ENCODE measurements at regions not wholly inside any gene's neighbourhood (a gene's known extent, or its start where the extent isn't known, plus 50 kb on each side); places are given as distances from the start of the nearest gene placed in this dataset.

GRCh38 chr11:15737320-15737719 is 619.0 kb downstream of the SOX6 start:
- H3K4me1 ChIP-seq = no peaks in the 10 kb centered on the region
- no peak for DNase-seq
- H3K4me3 ChIP-seq = no peak overlapping the region
- intact Hi-C loops (cut with DNase I) = no loop called here
- H3K27ac ChIP-seq = no peak overlapping the region
- no peaks in the 10 kb centered on the region for H3K9me3 ChIP-seq
- TF ChIP-seq, protein P1, sequence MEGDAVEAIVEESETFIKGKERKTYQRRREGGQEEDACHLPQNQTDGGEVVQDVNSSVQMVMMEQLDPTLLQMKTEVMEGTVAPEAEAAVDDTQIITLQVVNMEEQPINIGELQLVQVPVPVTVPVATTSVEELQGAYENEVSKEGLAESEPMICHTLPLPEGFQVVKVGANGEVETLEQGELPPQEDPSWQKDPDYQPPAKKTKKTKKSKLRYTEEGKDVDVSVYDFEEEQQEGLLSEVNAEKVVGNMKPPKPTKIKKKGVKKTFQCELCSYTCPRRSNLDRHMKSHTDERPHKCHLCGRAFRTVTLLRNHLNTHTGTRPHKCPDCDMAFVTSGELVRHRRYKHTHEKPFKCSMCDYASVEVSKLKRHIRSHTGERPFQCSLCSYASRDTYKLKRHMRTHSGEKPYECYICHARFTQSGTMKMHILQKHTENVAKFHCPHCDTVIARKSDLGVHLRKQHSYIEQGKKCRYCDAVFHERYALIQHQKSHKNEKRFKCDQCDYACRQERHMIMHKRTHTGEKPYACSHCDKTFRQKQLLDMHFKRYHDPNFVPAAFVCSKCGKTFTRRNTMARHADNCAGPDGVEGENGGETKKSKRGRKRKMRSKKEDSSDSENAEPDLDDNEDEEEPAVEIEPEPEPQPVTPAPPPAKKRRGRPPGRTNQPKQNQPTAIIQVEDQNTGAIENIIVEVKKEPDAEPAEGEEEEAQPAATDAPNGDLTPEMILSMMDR (IDR thresholded peaks at IDR 0.05) = no peak
- no peak for TF ChIP-seq POLR2A (IDR thresholded peaks at IDR 0.05)
- peaks cover 0 to 16% (median 0%) of the 10 kb centered on the region in 4 donors for H3K27me3 ChIP-seq
- no peaks in the 10 kb centered on the region for H3K36me3 ChIP-seq

DNA sequence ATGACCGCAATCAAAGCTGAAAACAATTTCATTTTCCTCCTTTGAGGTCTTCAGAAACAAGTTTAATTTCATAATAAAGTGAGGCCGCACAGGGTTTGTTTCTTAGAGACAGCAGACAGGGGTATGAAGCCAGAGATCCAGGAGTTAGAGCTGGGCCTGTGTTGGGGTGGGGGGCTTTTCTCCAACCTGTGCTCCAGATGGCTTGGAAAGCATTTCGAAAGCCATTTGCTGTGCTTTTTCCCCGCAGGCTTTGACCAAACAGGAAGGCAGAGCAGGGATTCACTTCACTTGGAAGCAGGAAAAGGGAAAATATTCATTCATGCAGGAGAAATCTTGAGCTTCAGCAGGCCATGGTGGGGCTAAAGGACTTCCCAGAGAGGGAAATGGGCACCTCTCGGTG is 617.4 kb downstream of the SOX6 start:
- no peak for DNase-seq

DNA sequence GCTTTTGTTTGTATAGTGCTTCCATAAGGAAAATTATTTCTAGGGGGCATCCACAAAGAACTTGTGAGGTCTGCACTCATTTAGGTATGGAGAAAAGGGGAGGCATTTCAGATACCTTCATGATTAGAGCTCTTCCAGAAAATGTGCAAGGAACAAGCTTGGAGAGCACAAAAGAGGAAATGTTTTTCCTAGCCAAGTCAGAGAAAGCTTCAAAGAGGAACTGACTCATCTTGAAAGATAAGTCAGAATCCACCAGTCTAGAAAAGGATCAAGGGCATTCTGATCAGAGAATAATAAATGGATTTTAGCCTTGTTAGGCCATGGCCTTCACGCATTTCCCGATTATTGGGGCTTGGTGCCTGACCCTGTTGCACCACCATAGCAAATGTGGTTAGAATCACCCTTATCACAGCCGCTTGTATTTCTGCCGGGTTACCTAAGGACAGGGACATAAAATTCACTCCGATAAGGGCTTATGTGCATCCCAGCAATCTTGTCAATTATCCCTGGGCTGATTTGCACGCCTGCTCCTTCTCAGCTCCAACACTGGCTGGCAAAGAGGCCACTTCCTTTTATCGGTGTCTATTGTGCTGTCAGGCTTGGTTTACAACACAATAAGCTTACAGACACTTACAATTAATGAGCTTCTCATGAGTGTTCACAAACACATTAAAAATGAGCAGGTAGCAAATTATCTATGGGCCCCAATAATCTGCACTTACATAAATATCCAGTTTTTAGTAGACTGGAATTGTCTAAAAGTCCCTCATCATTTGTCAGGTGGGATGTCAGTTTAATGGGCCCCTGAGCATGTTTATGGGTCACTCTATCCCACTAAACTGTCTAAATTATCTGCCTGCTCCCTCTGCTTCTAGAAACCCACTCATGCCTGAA is 613.5 kb downstream of the SOX6 start:
- H3K27ac ChIP-seq = no peak overlapping the region
- intact Hi-C loops (cut with DNase I) = no loop called here
- TF ChIP-seq POLR2A (IDR thresholded peaks at IDR 0.05) = no peak
- TF ChIP-seq, protein P1 (IDR thresholded peaks at IDR 0.05) = no peak
- H3K4me3 ChIP-seq = no peak overlapping the region
- no peaks in the 10 kb centered on the region for H3K36me3 ChIP-seq
- WGBS, 2 donors = 62 to 65% methylated on average over 7 of the region's 7 CpGs
- DNase-seq = no peak
- H3K9me3 ChIP-seq = no peaks in the 10 kb centered on the region
- H3K27me3 ChIP-seq = peaks cover 0 to 15% (median 0%) of the 10 kb centered on the region in 4 donors
- no peaks in the 10 kb centered on the region for H3K4me1 ChIP-seq

More for the DNA sequence above, 617.4 kb downstream of the SOX6 start:
- H3K4me1 ChIP-seq = no peaks in the 10 kb centered on the region
- 76 to 83% methylated on average over 4 of the region's 5 CpGs for WGBS, 2 donors
- no peaks in the 10 kb centered on the region for H3K36me3 ChIP-seq
- H3K27me3 ChIP-seq = peaks cover 0 to 16% (median 0%) of the 10 kb centered on the region in 4 donors
- no peak overlapping the region for H3K4me3 ChIP-seq
- no peak for TF ChIP-seq POLR2A (IDR thresholded peaks at IDR 0.05)
- TF ChIP-seq, protein P1 (IDR thresholded peaks at IDR 0.05) = no peak
- intact Hi-C loops (cut with DNase I) = no loop called here
- H3K27ac ChIP-seq = no peak overlapping the region
- no peaks in the 10 kb centered on the region for H3K9me3 ChIP-seq

DNA sequence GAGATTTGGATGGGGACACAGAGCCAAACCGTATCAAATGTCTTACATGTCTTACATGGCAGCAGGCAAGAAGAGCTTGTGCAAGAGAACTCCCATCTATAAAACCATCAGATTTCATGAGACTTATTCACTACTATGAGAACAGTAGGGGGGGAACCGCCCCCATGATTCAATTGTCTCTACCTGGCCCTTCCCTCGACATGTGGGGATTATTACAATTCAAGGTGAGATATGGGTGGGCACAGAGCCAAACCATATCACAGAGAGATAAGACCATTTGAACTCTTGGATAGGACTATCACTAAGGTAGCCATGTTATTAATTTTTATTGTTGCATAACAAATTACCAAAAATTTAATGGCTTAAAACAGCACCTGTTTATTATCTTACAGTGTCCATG is 611.7 kb downstream of the SOX6 start:
- Histone ChIP-seq H3K9me3 (no peaks in the 10 kb centered on the region), H3K27me3 (peaks cover 0 to 6% (median 0%) of the 10 kb centered on the region in 4 donors), H3K27ac (no peak overlapping the region), H3K4me1 (no peaks in the 10 kb centered on the region), H3K36me3 (no peaks in the 10 kb centered on the region), H3K4me3 (no peak overlapping the region)
- WGBS, 2 donors = 81 to 82% methylated on average over 3 of the region's 3 CpGs
- DNase-seq = no peak
- TF ChIP-seq, protein P1 (IDR thresholded peaks at IDR 0.05) = no peak
- TF ChIP-seq POLR2A (IDR thresholded peaks at IDR 0.05) = no peak
- intact Hi-C loops (cut with DNase I) = no loop called here

DNA sequence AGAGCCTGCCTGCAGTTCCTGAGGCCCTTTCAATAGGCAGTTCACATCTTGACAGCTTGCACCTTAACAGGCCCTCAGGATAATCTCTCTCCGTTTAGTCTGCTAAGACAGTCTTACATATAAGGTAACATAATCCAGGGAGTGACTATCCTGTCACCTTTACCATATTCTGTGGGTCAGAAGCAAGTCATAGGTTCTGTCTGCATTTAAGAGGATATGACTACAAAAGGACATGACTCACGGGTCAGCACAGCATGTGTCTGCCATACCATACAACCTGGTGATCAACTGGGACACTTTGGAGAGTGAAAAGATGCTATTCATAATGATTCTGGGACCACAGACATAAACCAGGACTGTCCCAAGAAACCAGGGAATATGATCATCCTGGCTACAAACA is 611.1 kb downstream of the SOX6 start:
- no peaks in the 10 kb centered on the region for H3K36me3 ChIP-seq
- H3K4me3 ChIP-seq = no peak overlapping the region
- 67 to 69% methylated on average over 2 of the region's 2 CpGs for WGBS, 2 donors
- H3K4me1 ChIP-seq = no peaks in the 10 kb centered on the region
- H3K27ac ChIP-seq = no peak overlapping the region
- peaks cover 0 to 6% (median 0%) of the 10 kb centered on the region in 4 donors for H3K27me3 ChIP-seq
- TF ChIP-seq, protein P1 (IDR thresholded peaks at IDR 0.05) = no peak
- TF ChIP-seq POLR2A (IDR thresholded peaks at IDR 0.05) = no peak
- no peak for DNase-seq
- no peaks in the 10 kb centered on the region for H3K9me3 ChIP-seq
- intact Hi-C loops (cut with DNase I) = no loop called here
